GM12892 (cell line): ENCODE measurements at regions not wholly inside any gene's neighbourhood (a gene's known extent, or its start where the extent isn't known, plus 50 kb on each side); places are given as distances from the start of the nearest gene placed in this dataset.

Experiments
- POLR2A ChIP-seq: IDR thresholded peaks from 2 replicates; pipeline ENCODE4 v1.6.1; 2011; ENCODE audit warnings: low read depth, low read length, control low read depth
- POLR2AphosphoS5 ChIP-seq: IDR thresholded peaks from 2 replicates; pipeline ENCODE4 v1.6.1; 2011; ENCODE audit warnings: low read depth, low read length, control low read depth
- TAF1 ChIP-seq: IDR thresholded peaks from 2 replicates; pipeline ENCODE4 v1.6.1; 2011; ENCODE audit warnings: low read depth, mild to moderate bottlenecking, control low read depth, low read length, borderline replicate concordance

- no peak for TF ChIP-seq POLR2A
- TF ChIP-seq TAF1 = no peak
- TF ChIP-seq POLR2AphosphoS5 = no peak
These were observed 116.7 kb downstream of the MFAP3L start for GRCh38 chr4:169909479-169909878.
